H1 (cell line): ENCODE measurements at regions not wholly inside any gene's neighbourhood (a gene's known extent, or its start where the extent isn't known, plus 50 kb on each side); places are given as distances from the start of the nearest gene placed in this dataset.

Source experiments
- CTCF ChIA-PET: fragments of 300-600 bp; sonication (Branson Sonifier 250); formaldehyde crosslinking; loops from one replicate; lab custom pipeline; 2021; ENCODE audit not compliant: partially characterized antibody; lab: Charles Lee
- POLR2A ChIA-PET: fragments of 300-600 bp; sonication (Branson Sonifier 250); formaldehyde crosslinking; loops from one replicate; lab custom pipeline; 2021; ENCODE audit warnings: inconsistent platforms; ENCODE audit not compliant: partially characterized antibody; lab: Charles Lee
- DNase-seq, 2 experiments: peaks; one replicate each; pipeline versions ENCODE4 v3.0.0 to v3.0.0-alpha.2; 2010 to 2022; ENCODE audit warnings: low spot score in 2 of 2, low read depth in 1 of 2, mixed read lengths in 1 of 2
- FAIRE-seq: peaks from 2 replicates; lab custom pipeline; 2011; peaks lifted over from hg19 to GRCh38; lab: Jason Lieb, UNC
- H2AFZ ChIP-seq: 2 replicates; pipeline ENCODE4 v1.8.1; 2012; ENCODE audit warnings: low read length, inconsistent platforms
- H2AK5ac ChIP-seq: 2 replicates; pipeline ENCODE4 v1.6.1; 2013; ENCODE audit warnings: low read depth, low read length
- H2BK120ac ChIP-seq: replicated peaks from 2 replicates; pipeline ENCODE3; 2013; ENCODE audit warnings: low read depth, low read length, inconsistent platforms
- H2BK12ac ChIP-seq: 2 replicates; pipeline ENCODE4 v1.6.1; 2013; ENCODE audit warnings: low read depth, low read length
- H2BK15ac ChIP-seq: 2 replicates; pipeline ENCODE4 v1.6.1; 2013; ENCODE audit warnings: low read length
- H2BK20ac ChIP-seq: 2 replicates; pipeline ENCODE4 v1.6.1; 2013; ENCODE audit warnings: low read length
- H2BK5ac ChIP-seq: 2 replicates; pipeline ENCODE4 v1.6.1; 2013; ENCODE audit warnings: low read depth, low read length
- H3K14ac ChIP-seq: 2 replicates; pipeline ENCODE4 v1.6.1; 2013; ENCODE audit warnings: inconsistent platforms; ENCODE audit not compliant: insufficient read length
- H3K18ac ChIP-seq: 2 replicates; pipeline ENCODE4 v1.6.1; 2013; ENCODE audit warnings: low read length; ENCODE audit errors: extremely low read depth
- H3K23ac ChIP-seq: 2 replicates; pipeline ENCODE4 v1.6.1; 2013; ENCODE audit warnings: inconsistent platforms; ENCODE audit not compliant: insufficient read length
- H3K23me2 ChIP-seq: 2 replicates; pipeline ENCODE4 v1.6.1; 2013; ENCODE audit warnings: low read depth, low read length
- H3K27ac ChIP-seq: 2 replicates; pipeline ENCODE4 v1.6.1; 2011; ENCODE audit warnings: low read depth, low read length, inconsistent platforms
- H3K27me3 ChIP-seq, 4 experiments: replicated peaks in 1 of 4; 1 replicate in 1 of 4; 2 replicates in 3 of 4; pipeline versions ENCODE4 v1.6.1 to v1.8.1; 2011 to 2013; ENCODE audit warnings: low read length in 3 of 4, mild to moderate bottlenecking in 3 of 4, inconsistent platforms in 2 of 4, mixed read lengths in 2 of 4, moderate library complexity in 1 of 4; ENCODE audit not compliant: control insufficient read depth in 3 of 4, insufficient read depth in 3 of 4; ENCODE audit errors: extremely low read depth in 1 of 4
- H3K36me3 ChIP-seq, 4 experiments: 2 replicates each; pipeline versions ENCODE4 v1.6.1 to v1.8.1; 2011 to 2013; ENCODE audit warnings: mild to moderate bottlenecking in 4 of 4, low read length in 3 of 4, moderate library complexity in 2 of 4, control low read depth in 1 of 4, inconsistent platforms in 1 of 4; ENCODE audit not compliant: insufficient read depth in 4 of 4, control insufficient read depth in 2 of 4
- H3K4ac ChIP-seq: replicated peaks from 2 replicates; pipeline ENCODE3; 2013; ENCODE audit warnings: low read length, low read depth, mixed read lengths, inconsistent platforms; ENCODE audit not compliant: insufficient read length
- H3K4me1 ChIP-seq, 4 experiments: replicated peaks in 1 of 4; 1 replicate in 1 of 4; 2 replicates in 3 of 4; pipeline versions ENCODE4 v1.6.1 to v1.8.1; 2011 to 2013; ENCODE audit warnings: low read length in 3 of 4, inconsistent platforms in 2 of 4, mixed read lengths in 1 of 4; ENCODE audit not compliant: insufficient read depth in 4 of 4, control insufficient read depth in 3 of 4
- H3K4me2 ChIP-seq, 2 experiments: 2 replicates each; pipeline versions ENCODE4 v1.6.1 to v1.8.1; 2011 to 2013; ENCODE audit warnings: low read depth in 2 of 2, low read length in 2 of 2, control low read depth in 1 of 2, inconsistent platforms in 1 of 2, mild to moderate bottlenecking in 1 of 2; ENCODE audit not compliant: insufficient read depth in 1 of 2
- H3K4me3 ChIP-seq, 4 experiments: fragments of 200-600, 300-600 bp in 1 of 4; sonication (generic), shearing (Covaris generic), sonication (Bioruptor Twin) in 1 of 4; 2 replicates each; pipeline versions ENCODE4 v1.5.1 to v1.8.1; 2011 to 2016; ENCODE audit warnings: low read length in 4 of 4, low read depth in 3 of 4, control low read depth in 2 of 4, inconsistent platforms in 2 of 4, mild to moderate bottlenecking in 2 of 4, mixed read lengths in 1 of 4, moderate library complexity in 1 of 4; ENCODE audit not compliant: insufficient read depth in 2 of 4; ENCODE audit errors: extremely low read depth in 1 of 4
- H3K56ac ChIP-seq: replicated peaks from 2 replicates; pipeline ENCODE3; 2013; ENCODE audit warnings: low read depth, mild to moderate bottlenecking, mixed read lengths, low read length, inconsistent platforms; ENCODE audit not compliant: insufficient read length
- H3K79me1 ChIP-seq: 2 replicates; pipeline ENCODE4 v1.6.1; 2013; ENCODE audit warnings: low read depth, low read length, control low read depth
- H3K79me2 ChIP-seq, 2 experiments: 2 replicates each; pipeline versions ENCODE4 v1.6.1 to v1.8.1; 2012 to 2013; ENCODE audit warnings: low read length in 2 of 2, mild to moderate bottlenecking in 2 of 2, inconsistent platforms in 1 of 2; ENCODE audit not compliant: insufficient read depth in 2 of 2, control insufficient read depth in 1 of 2
- H3K9ac ChIP-seq, 4 experiments: replicated peaks in 1 of 4; 1 replicate in 1 of 4; 2 replicates in 3 of 4; pipeline versions ENCODE4 v1.6.1 to v1.8.1; 2011 to 2013; ENCODE audit warnings: low read depth in 3 of 4, low read length in 3 of 4, control low read depth in 2 of 4, mild to moderate bottlenecking in 2 of 4, moderate library complexity in 2 of 4, inconsistent platforms in 1 of 4; ENCODE audit errors: extremely low read depth in 1 of 4
- H3K9me3 ChIP-seq, 2 experiments: 2 replicates each; pipeline versions ENCODE4 v1.6.1 to v1.8.1; 2012 to 2013; ENCODE audit warnings: mild to moderate bottlenecking in 2 of 2, moderate library complexity in 2 of 2, control low read depth in 1 of 2, inconsistent platforms in 1 of 2, low read depth in 1 of 2, low read length in 1 of 2, mixed read lengths in 1 of 2; ENCODE audit not compliant: insufficient read depth in 2 of 2
- H4K20me1 ChIP-seq, 2 experiments: replicated peaks in 1 of 2; 2 replicates each; pipeline versions ENCODE3 to v1.8.1; 2011 to 2013; ENCODE audit warnings: inconsistent platforms in 2 of 2, low read length in 2 of 2, mild to moderate bottlenecking in 1 of 2; ENCODE audit not compliant: insufficient read depth in 2 of 2, control insufficient read depth in 1 of 2
- H4K5ac ChIP-seq: 2 replicates; pipeline ENCODE4 v1.6.1; 2013; ENCODE audit warnings: low read length, low read depth, mixed read lengths, inconsistent platforms; ENCODE audit not compliant: insufficient read length
- H4K8ac ChIP-seq: 2 replicates; pipeline ENCODE4 v1.8.0; 2013; ENCODE audit warnings: mild to moderate bottlenecking, moderate library complexity, low read length, inconsistent platforms; ENCODE audit not compliant: insufficient read depth; ENCODE audit errors: extremely low read depth
- H4K91ac ChIP-seq: replicated peaks from 2 replicates; pipeline ENCODE3; 2013; ENCODE audit warnings: low read length, mixed read lengths, inconsistent platforms; ENCODE audit not compliant: insufficient read length
- ATF3 ChIP-seq: IDR thresholded peaks from 2 replicates; pipeline ENCODE4 v1.6.1; 2011; ENCODE audit warnings: low read depth, mild to moderate bottlenecking, low read length; ENCODE audit not compliant: insufficient read depth
- BCL11A ChIP-seq, 2 experiments: IDR thresholded peaks; one replicate each; pipeline ENCODE4 v1.6.1; 2011; ENCODE audit warnings: low read depth in 2 of 2, low read length in 2 of 2, mild to moderate bottlenecking in 2 of 2
- CHD1 ChIP-seq: IDR thresholded peaks from 2 replicates; pipeline ENCODE4 v1.6.1; 2012; ENCODE audit warnings: low read depth, low read length, improper control_type of control experiment
- FOSL1 ChIP-seq: IDR thresholded peaks from 2 replicates; pipeline ENCODE4 v1.6.1; 2011; ENCODE audit warnings: mild to moderate bottlenecking, low read depth, low read length, moderate library complexity; ENCODE audit not compliant: insufficient read depth
- HDAC2 ChIP-seq, 2 experiments: fragments of 300-600 bp in 1 of 2; sonication (generic) in 1 of 2; IDR thresholded peaks; 2 replicates each; pipeline ENCODE4 v1.6.1; 2011 to 2012; ENCODE audit warnings: low read depth in 2 of 2, low read length in 2 of 2, mild to moderate bottlenecking in 2 of 2, moderate library complexity in 2 of 2, borderline replicate concordance in 1 of 2, inconsistent platforms in 1 of 2
- KDM1A ChIP-seq: fragments of 200-600, 300-600 bp; sonication (generic); IDR thresholded peaks from 2 replicates; pipeline ENCODE4 v1.7.1; 2016; ENCODE audit warnings: mild to moderate bottlenecking, low read length, borderline replicate concordance
- SIRT6 ChIP-seq: IDR thresholded peaks from one replicate; pipeline ENCODE4 v1.7.1; 2012; ENCODE audit warnings: low read length, inconsistent platforms
- SIX5 ChIP-seq: IDR thresholded peaks from 2 replicates; pipeline ENCODE4 v1.6.1; 2011; ENCODE audit warnings: mild to moderate bottlenecking, low read depth, low read length
- SP2 ChIP-seq: IDR thresholded peaks from 2 replicates; pipeline ENCODE4 v1.6.1; 2012; ENCODE audit warnings: mild to moderate bottlenecking, low read length, inconsistent platforms
- YY1 ChIP-seq: IDR thresholded peaks from 2 replicates; pipeline ENCODE4 v1.6.1; 2011; ENCODE audit warnings: low read depth, mild to moderate bottlenecking, low read length
- WGBS, 2 experiments: shearing (Covaris generic) in 1 of 2; methylation state at CpG; one replicate each; pipeline versions ENCODE4 v1.1.6 to v1.1.7; 2013 to 2015; ENCODE audit warnings: low lambda C conversion rate in 2 of 2, mixed read lengths in 2 of 2, inconsistent platforms in 1 of 2, low coverage in 1 of 2, missing lambda C conversion rate in 1 of 2; ENCODE audit not compliant: insufficient replicate concordance in 2 of 2, insufficient coverage in 1 of 2, insufficient read length in 1 of 2; ENCODE audit errors: extremely low coverage in 1 of 2, missing lambda C conversion rate in 1 of 2; 5-methylcytosine and 5-hydroxymethylcytosine counted together

GRCh38 chr3:168362661-168363247, 267.0 kb upstream of the GOLIM4 start:
- TF ChIP-seq SP2 (no peak), FOSL1 (no peak), BCL11A (IDR thresholded peaks at IDR 0.05; ENCODE audit: low read depth in 2 of 2, low read length in 2 of 2) (no peak), CHD1 (no peak), ATF3 (no peak), SIRT6 (no peak), SIX5 (no peak), HDAC2 (IDR thresholded peaks at IDR 0.05; ENCODE audit: borderline replicate concordance in 1 of 2, low read depth in 2 of 2, low read length in 2 of 2) (no peak), YY1 (no peak), KDM1A (no peak)
- Histone ChIP-seq H2AFZ (no peak overlapping the region), H2BK15ac (no peak overlapping the region), H3K18ac (no peak overlapping the region), H4K5ac (no peak overlapping the region), H3K14ac (no peak overlapping the region), H3K27me3 (peaks cover 0 to 1% (median 0%) of the 10 kb centered on the region in 4 experiments; a peak in 1 of 7 replicates), H3K56ac (no peak overlapping the region), H3K4ac (no peak overlapping the region), H3K79me2 (no peaks in the 10 kb centered on the region), H3K23ac (no peak overlapping the region), H3K4me3 (no peak overlapping the region), H2BK5ac (no peak overlapping the region), H3K27ac (no peak overlapping the region), H3K9me3 (no peaks in the 10 kb centered on the region), H2BK120ac (no peak overlapping the region), H3K79me1 (no peaks in the 10 kb centered on the region), H3K4me2 (no peak overlapping the region), H3K36me3 (no peaks in the 10 kb centered on the region), H2BK12ac (no peak overlapping the region), H4K20me1 (no peaks in the 10 kb centered on the region), H3K4me1 (peaks cover 0 to 3% (median 0%) of the 10 kb centered on the region in 4 experiments; a peak in 1 of 7 replicates), H2BK20ac (no peak overlapping the region), H4K8ac (no peak overlapping the region), H3K9ac (no peak overlapping the region; a peak in 1 of 7 replicates), H4K91ac (no peak overlapping the region), H2AK5ac (no peak overlapping the region), H3K23me2 (no peaks in the 10 kb centered on the region)
- CTCF ChIA-PET = interaction anchor here (0.6 to 1.6 kb wide), 2 partner anchors 151 to 1818 kb away, joined by 3 to 6 read pairs; no protein-coding TSS in a partner anchor
- WGBS, 2 experiments = 86% methylated on average over 4 of the region's 4 CpGs; no CpG with 5 or more reads in 1 of the 2 experiments
- POLR2A ChIA-PET = no interaction called here
- FAIRE-seq = no peak
- DNase-seq = no peak
